ENCODE measurements at regions not wholly inside any gene's neighbourhood (a gene's known extent, or its start where the extent isn't known, plus 50 kb on each side); places are given as distances from the start of the nearest gene placed in this dataset.

- Histone ChIP-seq H3K4me3 (replicated peaks in 1 of 4; ENCODE audit: control extremely low read depth in 1 of 4, insufficient read depth in 1 of 4, low read depth in 3 of 4, low read length in 4 of 4) (no peak overlapping the region), H3K27ac (ENCODE audit: insufficient read depth, low read length) (peak overlapping the region; percentile 30)
These were observed 883.3 kb downstream of the TRIML1 start for GRCh38 chr4:189022440-189023035.

DNA sequence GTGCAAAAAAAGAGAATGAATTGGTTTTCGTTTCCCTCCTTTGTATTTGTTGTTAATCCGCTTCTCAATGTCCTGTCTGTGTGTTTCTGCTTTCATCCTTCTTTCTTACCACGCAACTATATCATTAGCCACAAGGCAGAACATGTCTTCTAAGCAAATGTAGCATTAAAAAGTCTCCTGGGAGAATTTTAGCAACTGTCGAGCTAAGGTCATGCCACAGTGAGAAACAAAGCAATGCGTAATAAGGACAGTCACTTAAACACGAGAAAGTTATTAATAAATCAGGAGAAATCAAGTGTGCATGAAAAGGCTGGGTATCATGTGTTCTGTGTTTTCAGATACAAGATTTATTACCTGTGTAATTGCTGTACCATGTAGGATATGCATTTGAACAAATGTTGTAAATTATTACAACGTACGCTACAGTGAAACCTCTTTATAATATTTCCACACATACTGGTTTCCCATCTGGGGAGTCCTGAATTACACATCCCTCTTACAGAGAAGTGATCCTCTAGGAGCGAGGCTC lies 890.8 kb downstream of the TRIML1 start:
- Histone ChIP-seq H3K36me3 (ENCODE audit: control insufficient read depth, insufficient read depth, low read length) (no peaks in the 10 kb centered on the region), H3K9me3 (ENCODE audit: control insufficient read depth, insufficient read depth, low read depth, low read length) (no peaks in the 10 kb centered on the region), H2AFZ (ENCODE audit: low read length) (no peak overlapping the region), H4K20me1 (ENCODE audit: control insufficient read depth, extremely low read depth, insufficient read depth, low read length) (no peaks in the 10 kb centered on the region), H3K4me3 (replicated peaks in 1 of 4; ENCODE audit: control extremely low read depth in 1 of 4, insufficient read depth in 1 of 4, low read depth in 3 of 4, low read length in 4 of 4) (no peak overlapping the region), H3K9ac (ENCODE audit: insufficient read depth, low read length) (no peak overlapping the region), H3K4me2 (ENCODE audit: extremely low read depth, insufficient read depth, low read length) (no peak overlapping the region), H3K27me3 (ENCODE audit: control insufficient read depth, insufficient read depth, low read length) (no peaks in the 10 kb centered on the region), H3K4me1 (ENCODE audit: control insufficient read depth, extremely low read depth, insufficient read depth, low read length) (no peaks in the 10 kb centered on the region), H3K79me2 (ENCODE audit: control insufficient read depth, insufficient read depth, low read length) (no peaks in the 10 kb centered on the region), H3K27ac (ENCODE audit: insufficient read depth, low read length) (no peak overlapping the region)
- TF ChIP-seq, protein P1, sequence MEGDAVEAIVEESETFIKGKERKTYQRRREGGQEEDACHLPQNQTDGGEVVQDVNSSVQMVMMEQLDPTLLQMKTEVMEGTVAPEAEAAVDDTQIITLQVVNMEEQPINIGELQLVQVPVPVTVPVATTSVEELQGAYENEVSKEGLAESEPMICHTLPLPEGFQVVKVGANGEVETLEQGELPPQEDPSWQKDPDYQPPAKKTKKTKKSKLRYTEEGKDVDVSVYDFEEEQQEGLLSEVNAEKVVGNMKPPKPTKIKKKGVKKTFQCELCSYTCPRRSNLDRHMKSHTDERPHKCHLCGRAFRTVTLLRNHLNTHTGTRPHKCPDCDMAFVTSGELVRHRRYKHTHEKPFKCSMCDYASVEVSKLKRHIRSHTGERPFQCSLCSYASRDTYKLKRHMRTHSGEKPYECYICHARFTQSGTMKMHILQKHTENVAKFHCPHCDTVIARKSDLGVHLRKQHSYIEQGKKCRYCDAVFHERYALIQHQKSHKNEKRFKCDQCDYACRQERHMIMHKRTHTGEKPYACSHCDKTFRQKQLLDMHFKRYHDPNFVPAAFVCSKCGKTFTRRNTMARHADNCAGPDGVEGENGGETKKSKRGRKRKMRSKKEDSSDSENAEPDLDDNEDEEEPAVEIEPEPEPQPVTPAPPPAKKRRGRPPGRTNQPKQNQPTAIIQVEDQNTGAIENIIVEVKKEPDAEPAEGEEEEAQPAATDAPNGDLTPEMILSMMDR (conservative IDR thresholded peaks at IDR 0.05 in 1 of 2, IDR thresholded peaks at IDR 0.05 in 1 of 2; ENCODE audit: low read depth in 1 of 2, low read length in 2 of 2): no peak
- TF ChIP-seq EZH2 (IDR thresholded peaks at IDR 0.05; ENCODE audit: low read length, missing control alignments): no peak
- DNase-seq (ENCODE audit: low read depth in 2 of 2): no peak

More at GRCh38 chr4:189022440-189023035, 883.3 kb downstream of the TRIML1 start:
- no peak for TF ChIP-seq EZH2 (IDR thresholded peaks at IDR 0.05; ENCODE audit: low read length, missing control alignments)
- TF ChIP-seq, protein P1 (conservative IDR thresholded peaks at IDR 0.05 in 1 of 2, IDR thresholded peaks at IDR 0.05 in 1 of 2; ENCODE audit: low read depth in 1 of 2, low read length in 2 of 2): no peak
- Histone ChIP-seq H3K4me2 (ENCODE audit: extremely low read depth, insufficient read depth, low read length) (no peak overlapping the region), H3K4me1 (ENCODE audit: control insufficient read depth, extremely low read depth, insufficient read depth, low read length) (no peaks in the 10 kb centered on the region), H4K20me1 (ENCODE audit: control insufficient read depth, extremely low read depth, insufficient read depth, low read length) (no peaks in the 10 kb centered on the region), H3K36me3 (ENCODE audit: control insufficient read depth, insufficient read depth, low read length) (no peaks in the 10 kb centered on the region), H3K79me2 (ENCODE audit: control insufficient read depth, insufficient read depth, low read length) (no peaks in the 10 kb centered on the region), H3K9ac (ENCODE audit: insufficient read depth, low read length) (no peak overlapping the region), H3K9me3 (ENCODE audit: control insufficient read depth, insufficient read depth, low read depth, low read length) (no peaks in the 10 kb centered on the region), H3K27me3 (ENCODE audit: control insufficient read depth, insufficient read depth, low read length) (no peaks in the 10 kb centered on the region), H2AFZ (ENCODE audit: low read length) (no peak overlapping the region)
- DNase-seq (ENCODE audit: low read depth in 2 of 2): peak; percentile 17 to 41

DNA sequence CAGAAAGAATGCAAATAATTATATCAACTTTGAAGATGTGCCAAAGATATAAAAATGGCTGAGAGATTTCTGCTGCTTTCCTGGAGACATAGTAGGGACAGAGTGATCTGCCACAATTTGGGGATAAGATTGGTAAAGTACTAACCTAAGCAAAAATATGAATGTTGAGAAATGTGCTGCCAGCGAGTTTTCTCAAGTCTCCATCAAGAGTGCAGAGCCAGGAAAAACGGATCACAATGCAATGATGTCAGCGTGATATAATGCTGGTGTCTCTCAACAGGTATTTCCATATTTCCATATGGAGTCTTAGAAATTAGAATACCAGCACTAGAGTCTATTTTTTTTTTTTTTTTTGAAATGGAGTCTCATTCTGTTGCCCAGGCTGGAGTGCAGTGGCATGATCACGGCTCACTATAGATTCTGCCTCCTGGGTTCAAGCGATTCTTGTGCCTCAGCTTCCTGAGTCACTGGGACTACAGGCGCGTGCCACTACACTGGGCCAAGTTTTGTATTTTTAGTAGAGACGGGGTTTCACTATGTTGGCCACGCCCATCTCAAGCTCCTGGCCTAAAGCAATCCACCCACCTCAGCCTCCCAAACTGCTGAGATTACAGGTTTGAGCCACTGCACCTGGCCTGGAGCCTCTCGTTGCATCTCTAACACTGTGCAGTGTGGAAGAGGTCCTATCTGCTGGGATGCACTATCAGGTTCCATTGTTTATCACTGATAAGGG lies 893.5 kb downstream of the TRIML1 start:
- Histone ChIP-seq H3K4me3 (replicated peaks in 1 of 4; ENCODE audit: control extremely low read depth in 1 of 4, insufficient read depth in 1 of 4, low read depth in 3 of 4, low read length in 4 of 4) (no peak overlapping the region), H3K27ac (ENCODE audit: insufficient read depth, low read length) (no peak overlapping the region), H3K9ac (ENCODE audit: insufficient read depth, low read length) (no peak overlapping the region), H3K4me2 (ENCODE audit: extremely low read depth, insufficient read depth, low read length) (no peak overlapping the region), H3K36me3 (ENCODE audit: control insufficient read depth, insufficient read depth, low read length) (no peaks in the 10 kb centered on the region), H3K79me2 (ENCODE audit: control insufficient read depth, insufficient read depth, low read length) (no peaks in the 10 kb centered on the region), H3K9me3 (ENCODE audit: control insufficient read depth, insufficient read depth, low read depth, low read length) (no peaks in the 10 kb centered on the region), H4K20me1 (ENCODE audit: control insufficient read depth, extremely low read depth, insufficient read depth, low read length) (no peaks in the 10 kb centered on the region), H3K27me3 (ENCODE audit: control insufficient read depth, insufficient read depth, low read length) (no peaks in the 10 kb centered on the region), H3K4me1 (ENCODE audit: control insufficient read depth, extremely low read depth, insufficient read depth, low read length) (no peaks in the 10 kb centered on the region), H2AFZ (ENCODE audit: low read length) (no peak overlapping the region)
- TF ChIP-seq, protein P1 (conservative IDR thresholded peaks at IDR 0.05 in 1 of 2, IDR thresholded peaks at IDR 0.05 in 1 of 2; ENCODE audit: low read depth in 1 of 2, low read length in 2 of 2): no peak
- no peak for TF ChIP-seq EZH2 (IDR thresholded peaks at IDR 0.05; ENCODE audit: low read length, missing control alignments)
- no peak for DNase-seq (ENCODE audit: low read depth in 2 of 2)

All from fibroblast of lung (primary cell).